Uterus (tissue), 3 donors: ENCODE measurements at regions not wholly inside any gene's neighbourhood (a gene's known extent, or its start where the extent isn't known, plus 50 kb on each side); places are given as distances from the start of the nearest gene placed in this dataset.

Experiments
- DNase-seq, 2 donors: peaks; one replicate each; pipeline ENCODE4 v3.0.0-alpha.2; 2019 to 2020
- H3K27ac ChIP-seq, 2 donors: fragments of 200-600 bp; sonication (generic); 1 replicate in 1 of 2; 2 replicates in 1 of 2; pipeline ENCODE4 v1.5.1; 2016 to 2018
- H3K27me3 ChIP-seq, 2 donors: fragments of 200-600 bp; sonication (generic); one replicate each; pipeline ENCODE4 v1.5.1; 2018 to 2019; ENCODE audit warnings: control low read depth in 1 of 2
- H3K36me3 ChIP-seq, 2 donors: fragments of 200-600 bp; sonication (generic); one replicate each; pipeline ENCODE4 v1.5.1; 2019; ENCODE audit warnings: control low read depth in 1 of 2
- H3K4me1 ChIP-seq, 2 donors: fragments of 200-600 bp; sonication (generic); one replicate each; pipeline ENCODE4 v1.5.1; 2018 to 2019; ENCODE audit warnings: control low read depth in 1 of 2
- H3K4me3 ChIP-seq, 2 donors: fragments of 200-600 bp; sonication (generic); 1 replicate in 1 of 2; 2 replicates in 1 of 2; pipeline ENCODE4 v1.5.1; 2018 to 2019; ENCODE audit warnings: mild to moderate bottlenecking in 1 of 2
- H3K9me3 ChIP-seq, 2 donors: fragments of 200-600 bp; sonication (generic); one replicate each; pipeline ENCODE4 v1.5.1; 2019; ENCODE audit warnings: control low read depth in 1 of 2
- POLR2A ChIP-seq, 2 donors: fragments of 450-650 bp; IDR thresholded peaks; one replicate each; pipeline ENCODE4 v1.6.1; 2016; ENCODE audit warnings: antibody characterized with exemption in 2 of 2, mild to moderate bottlenecking in 1 of 2, moderate library complexity in 1 of 2
- intact Hi-C: fragments of 100-400 bp; cut with DNase I; formaldehyde crosslinking; loops from one replicate; pipeline ENCODE4 v1.15.1; 2023; ENCODE audit warnings: low total_unique reads
- TF ChIP-seq, protein P1 (sequence below), 4 experiments: fragments of 200-600 bp in 2 of 4; fragments of 450-650 bp in 2 of 4; sonication (generic) in 2 of 4; IDR thresholded peaks; one replicate each; pipeline ENCODE4 v1.5.1; 2016 to 2019; ENCODE audit warnings: antibody characterized with exemption in 4 of 4, mild to moderate bottlenecking in 2 of 4, moderate library complexity in 1 of 4
- donor health status: DM: yes; HTN: yes; CAD: no.

DNA sequence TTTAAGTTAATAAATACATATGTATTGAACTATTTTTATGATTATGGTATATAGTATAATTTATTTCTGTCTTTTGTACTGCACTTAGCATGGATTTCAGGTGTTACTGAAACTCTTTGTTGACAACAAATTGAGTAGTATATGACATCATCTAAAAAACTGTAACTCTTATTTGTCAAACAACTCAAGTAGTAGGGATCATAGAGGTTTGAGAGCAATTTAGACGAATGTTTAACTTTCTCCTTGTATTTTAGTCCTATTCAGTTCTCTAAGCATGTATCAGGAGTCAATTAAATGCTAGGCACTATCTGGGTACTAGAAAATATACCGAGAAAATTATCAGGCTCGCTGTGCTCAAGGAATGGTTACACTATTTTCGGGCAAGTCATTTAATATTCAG is 595.2 kb downstream of the METTL15 start:
- intact Hi-C loops: no loop called here
- Histone ChIP-seq H3K4me1 (no peaks in the 10 kb centered on the region), H3K9me3 (no peaks in the 10 kb centered on the region), H3K36me3 (no peaks in the 10 kb centered on the region), H3K27me3 (no peaks in the 10 kb centered on the region), H3K4me3 (no peak overlapping the region), H3K27ac (no peak overlapping the region)
- DNase-seq: no peak
- TF ChIP-seq, protein P1, sequence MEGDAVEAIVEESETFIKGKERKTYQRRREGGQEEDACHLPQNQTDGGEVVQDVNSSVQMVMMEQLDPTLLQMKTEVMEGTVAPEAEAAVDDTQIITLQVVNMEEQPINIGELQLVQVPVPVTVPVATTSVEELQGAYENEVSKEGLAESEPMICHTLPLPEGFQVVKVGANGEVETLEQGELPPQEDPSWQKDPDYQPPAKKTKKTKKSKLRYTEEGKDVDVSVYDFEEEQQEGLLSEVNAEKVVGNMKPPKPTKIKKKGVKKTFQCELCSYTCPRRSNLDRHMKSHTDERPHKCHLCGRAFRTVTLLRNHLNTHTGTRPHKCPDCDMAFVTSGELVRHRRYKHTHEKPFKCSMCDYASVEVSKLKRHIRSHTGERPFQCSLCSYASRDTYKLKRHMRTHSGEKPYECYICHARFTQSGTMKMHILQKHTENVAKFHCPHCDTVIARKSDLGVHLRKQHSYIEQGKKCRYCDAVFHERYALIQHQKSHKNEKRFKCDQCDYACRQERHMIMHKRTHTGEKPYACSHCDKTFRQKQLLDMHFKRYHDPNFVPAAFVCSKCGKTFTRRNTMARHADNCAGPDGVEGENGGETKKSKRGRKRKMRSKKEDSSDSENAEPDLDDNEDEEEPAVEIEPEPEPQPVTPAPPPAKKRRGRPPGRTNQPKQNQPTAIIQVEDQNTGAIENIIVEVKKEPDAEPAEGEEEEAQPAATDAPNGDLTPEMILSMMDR (IDR thresholded peaks at IDR 0.05): no peak
- TF ChIP-seq POLR2A (IDR thresholded peaks at IDR 0.05): no peak

DNA sequence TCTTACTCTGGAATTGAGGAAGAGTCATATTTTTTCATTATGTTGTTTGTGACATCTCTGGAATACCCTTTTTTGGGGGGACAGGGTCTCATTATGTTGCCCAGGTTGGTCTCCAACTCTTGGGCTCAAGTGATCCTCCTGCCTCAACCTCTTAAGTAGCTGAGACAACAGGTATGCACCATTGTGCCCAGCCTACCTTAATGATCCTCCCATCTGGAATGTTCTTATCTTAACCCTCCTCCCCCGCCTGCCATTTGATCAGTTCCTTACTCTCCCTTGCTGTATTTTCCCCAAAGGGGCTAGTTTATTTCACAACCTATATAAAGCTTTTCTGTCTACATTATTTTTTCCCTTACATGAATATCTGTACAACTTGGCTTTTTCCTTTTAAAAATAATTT is 594.7 kb downstream of the METTL15 start:
- Histone ChIP-seq H3K4me3 (no peak overlapping the region), H3K9me3 (no peaks in the 10 kb centered on the region), H3K27ac (no peak overlapping the region), H3K27me3 (no peaks in the 10 kb centered on the region), H3K36me3 (no peaks in the 10 kb centered on the region), H3K4me1 (no peaks in the 10 kb centered on the region)
- DNase-seq: no peak
- intact Hi-C loops: no loop called here
- TF ChIP-seq POLR2A (IDR thresholded peaks at IDR 0.05): no peak
- TF ChIP-seq, protein P1 (IDR thresholded peaks at IDR 0.05): no peak

DNA sequence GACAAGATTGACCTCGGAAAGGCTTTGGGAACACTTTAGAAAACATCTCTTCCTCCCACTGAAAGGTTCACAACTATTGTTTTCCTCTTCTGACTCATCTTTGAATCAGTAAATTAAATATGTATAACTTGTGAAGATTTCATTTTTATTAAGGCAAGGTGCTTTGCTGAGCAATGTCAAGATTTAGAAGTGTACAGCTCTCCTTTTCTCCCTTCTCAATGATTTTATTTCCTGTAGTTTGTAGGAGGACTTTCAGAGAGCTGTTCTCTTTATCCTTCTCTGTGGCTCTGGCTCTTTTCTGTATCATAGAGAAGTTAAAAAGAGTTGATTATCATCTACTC is 594.2 kb downstream of the METTL15 start:
- no peaks in the 10 kb centered on the region for H3K36me3 ChIP-seq
- DNase-seq: no peak
- intact Hi-C loops: no loop called here
- TF ChIP-seq, protein P1 (IDR thresholded peaks at IDR 0.05): no peak
- no peak for TF ChIP-seq POLR2A (IDR thresholded peaks at IDR 0.05)
- no peak overlapping the region for H3K27ac ChIP-seq
- H3K9me3 ChIP-seq: no peaks in the 10 kb centered on the region
- no peak overlapping the region for H3K4me3 ChIP-seq
- H3K27me3 ChIP-seq: no peaks in the 10 kb centered on the region
- no peaks in the 10 kb centered on the region for H3K4me1 ChIP-seq

DNA sequence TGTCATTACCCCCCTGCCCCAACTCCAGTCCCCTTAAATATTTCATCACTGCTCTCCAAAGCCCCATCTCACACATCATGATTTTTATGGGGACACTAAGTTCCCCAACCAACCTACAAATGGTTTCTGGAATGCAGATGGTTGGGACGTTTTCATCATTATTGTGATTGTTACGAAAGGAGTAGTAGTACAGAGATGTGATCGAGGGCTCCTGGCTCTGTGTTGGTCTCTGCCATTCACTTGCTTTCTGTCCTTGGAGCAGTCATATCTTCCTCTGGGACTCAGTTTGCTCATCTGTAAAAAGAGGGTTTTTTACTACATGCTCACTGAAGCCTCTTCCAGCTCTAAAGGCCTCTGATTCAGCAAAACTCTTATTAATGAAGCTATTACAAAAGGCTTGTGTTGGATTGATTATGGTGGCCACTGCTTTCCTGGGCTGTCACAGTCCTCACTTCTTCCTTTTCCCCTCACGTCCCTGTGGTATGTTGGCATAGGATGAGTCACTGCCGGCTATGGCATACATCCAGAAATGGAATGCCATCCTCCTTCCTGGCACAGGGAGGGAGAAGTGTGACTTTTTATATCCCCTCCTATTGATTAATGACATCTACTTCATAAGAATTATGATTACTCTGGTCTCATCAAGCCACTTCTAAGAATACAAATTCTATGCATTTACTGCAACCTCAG is 593.7 kb downstream of the METTL15 start:
- no peaks in the 10 kb centered on the region for H3K27me3 ChIP-seq
- no peaks in the 10 kb centered on the region for H3K9me3 ChIP-seq
- H3K27ac ChIP-seq: no peak overlapping the region
- TF ChIP-seq, protein P1 (IDR thresholded peaks at IDR 0.05): no peak
- no peak for TF ChIP-seq POLR2A (IDR thresholded peaks at IDR 0.05)
- no peaks in the 10 kb centered on the region for H3K4me1 ChIP-seq
- no peak for DNase-seq
- intact Hi-C loops: no loop called here
- no peaks in the 10 kb centered on the region for H3K36me3 ChIP-seq
- no peak overlapping the region for H3K4me3 ChIP-seq

DNA sequence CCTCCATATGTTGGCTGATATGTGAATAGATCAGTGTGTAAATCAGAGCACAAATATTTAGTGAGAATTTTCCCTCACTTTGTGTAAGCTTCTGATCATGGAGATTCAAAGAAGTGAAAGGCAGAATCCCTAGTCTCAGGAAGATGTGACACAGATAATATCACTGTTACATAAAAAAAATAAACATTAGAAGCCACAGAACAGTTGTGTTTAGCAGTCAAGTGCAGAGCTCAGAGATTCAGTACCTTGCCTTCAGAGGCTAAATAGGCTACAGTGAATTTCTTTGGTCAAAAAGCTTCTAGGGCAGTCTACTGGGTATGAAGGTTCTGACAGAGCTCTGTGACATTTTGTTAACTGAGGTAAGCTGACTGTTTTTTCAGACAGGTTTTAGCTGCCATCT is 591.5 kb downstream of the METTL15 start:
- TF ChIP-seq, protein P1 (IDR thresholded peaks at IDR 0.05): no peak
- TF ChIP-seq POLR2A (IDR thresholded peaks at IDR 0.05): no peak
- intact Hi-C loops: no loop called here

More for the DNA sequence above, 591.5 kb downstream of the METTL15 start:
- Histone ChIP-seq H3K4me1 (no peaks in the 10 kb centered on the region), H3K27me3 (no peaks in the 10 kb centered on the region), H3K36me3 (no peaks in the 10 kb centered on the region), H3K9me3 (no peaks in the 10 kb centered on the region), H3K27ac (no peak overlapping the region), H3K4me3 (no peak overlapping the region)
- no peak for DNase-seq
